ENCODE measurements at regions not wholly inside any gene's neighbourhood (a gene's known extent, or its start where the extent isn't known, plus 50 kb on each side); places are given as distances from the start of the nearest gene placed in this dataset.

DNA sequence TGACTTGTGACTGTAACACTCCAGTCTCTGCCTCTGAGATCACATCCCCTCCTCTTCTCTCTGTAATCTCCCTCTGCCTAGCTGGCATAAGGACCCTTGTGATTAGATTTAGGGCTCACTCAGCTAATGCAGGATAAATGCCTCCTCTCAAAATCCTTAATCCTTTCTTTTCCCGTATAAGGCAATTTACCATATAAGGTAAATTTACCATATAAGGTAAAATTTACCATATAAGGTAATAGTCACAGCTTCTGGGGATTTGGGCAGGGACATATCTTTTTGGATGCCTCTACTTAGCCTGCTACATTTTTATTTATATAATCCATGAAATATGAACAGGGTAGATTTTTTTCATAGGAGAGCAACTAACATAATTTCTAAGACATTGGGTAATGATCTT, 318.0 kb upstream of the PUM3 start:
- TF ChIP-seq CTCF (conservative IDR thresholded peaks at IDR 0.05 in 1 of 2, IDR thresholded peaks at IDR 0.05 in 1 of 2; ENCODE audit: extremely low read depth in 1 of 2, insufficient read depth in 1 of 2, low read depth in 1 of 2, low read length in 2 of 2) (no peak), EZH2 (IDR thresholded peaks at IDR 0.05; ENCODE audit: borderline replicate concordance, low read length) (no peak)

Measured in mammary epithelial cell (primary cell).